Heart left ventricle (tissue), 16 donors: ENCODE measurements at regions not wholly inside any gene's neighbourhood (a gene's known extent, or its start where the extent isn't known, plus 50 kb on each side); places are given as distances from the start of the nearest gene placed in this dataset.

Experiments
- ATAC-seq, 4 donors: fragments of 200-7000 bp; cut with Tn5 transposase; one replicate each; pipeline ENCODE4 v1.9.1; 2020 to 2022; ENCODE audit warnings: moderate library complexity in 4 of 4, mild to moderate bottlenecking in 3 of 4, moderate number of reproducible peaks in 1 of 4
- DNase-seq, 5 donors: peaks; one replicate each; pipeline ENCODE4 v3.0.0-alpha.2; 2020
- H3K27ac ChIP-seq, 12 donors: fragments of 200-600 bp; sonication (generic) in 4 of 12; one replicate each; pipeline versions ENCODE4 v1.5.0 to v1.8.0; 2016 to 2022; ENCODE audit warnings: mild to moderate bottlenecking in 2 of 12
- H3K27me3 ChIP-seq, 9 donors: fragments of 200-600 bp; sonication (generic) in 2 of 9; one replicate each; pipeline versions ENCODE4 v1.5.1 to v1.8.0; 2016 to 2022; ENCODE audit warnings: mild to moderate bottlenecking in 3 of 9
- H3K36me3 ChIP-seq, 9 donors: fragments of 200-600 bp; sonication (generic) in 2 of 9; one replicate each; pipeline versions ENCODE4 v1.5.0 to v1.8.0; 2018 to 2022; ENCODE audit warnings: mild to moderate bottlenecking in 2 of 9
- H3K4me1 ChIP-seq, 12 donors: fragments of 200-600 bp; sonication (generic) in 4 of 12; one replicate each; pipeline versions ENCODE4 v1.5.0 to v1.8.0; 2016 to 2022; ENCODE audit warnings: mild to moderate bottlenecking in 3 of 12
- H3K4me3 ChIP-seq, 12 donors: fragments of 200-600 bp; sonication (generic) in 4 of 12; one replicate each; pipeline versions ENCODE4 v1.5.0 to v1.8.0; 2017 to 2022; ENCODE audit warnings: mild to moderate bottlenecking in 9 of 12, moderate library complexity in 4 of 12
- H3K9me3 ChIP-seq, 12 donors: fragments of 200-600 bp; sonication (generic) in 4 of 12; one replicate each; pipeline versions ENCODE4 v1.5.0 to v1.8.0; 2016 to 2022; ENCODE audit warnings: mild to moderate bottlenecking in 1 of 12
- CTCF ChIP-seq, 12 donors: fragments of 200-600 bp; sonication (generic) in 4 of 12; IDR thresholded peaks; one replicate each; pipeline versions ENCODE4 v1.5.0 to v1.8.0; 2018 to 2022; ENCODE audit warnings: antibody characterized with exemption in 12 of 12, mild to moderate bottlenecking in 5 of 12
- POLR2A ChIP-seq, 2 donors: fragments of 450-650 bp; IDR thresholded peaks; one replicate each; pipeline ENCODE4 v1.6.1; 2017; ENCODE audit warnings: antibody characterized with exemption in 2 of 2, mild to moderate bottlenecking in 2 of 2, moderate library complexity in 2 of 2
- WGBS, 4 donors: extraction: QIAGEN DNeasy Blood & Tissue Kit in 2 of 4; methylation state at CpG; one replicate each; pipeline versions ENCODE4 v1.1.5 to v1.1.7; 2013 to 2018; 5-methylcytosine and 5-hydroxymethylcytosine counted together
- intact Hi-C, 10 donors: fragments of 100-400 bp; cut with DNase I; formaldehyde crosslinking; loops; one replicate each; pipeline versions ENCODE4 v1.11.1 to v1.14.2; 2022
- donor health status: ischemic (EF 13 %, LVEDD 7.1; RV severe dilation, severe dysfunction).
- donor health status: healthy with polysubstance abuse.
- donor health status: DM: no; HTN: yes; CAD: no.
- donor health status: DM: no; HTN: no; CAD: no.
- donor health status: ischemic (EF 25% LVEDD 6.9; RV normal size, moderate dysfunction).
- donor health status: ischemic (EF 25% LVEDD 5.7; RV mildly dilated, moderate dysfunction).
- donor health status: healthy.
- donor health status: DM: yes; HTN: yes; CAD: no.
- donor health status: ischemic (EF 35%, LVEDD 5.7; RV mildly dilated, moderate dysfunction).
- donor health status: nonischemic (EF 11% LVEDD 7.7; RV severe dilation, severe dysfunction).
- donor health status: DM: yes; HTN: yes; CAD: no.
- donor health status: PGD.
- donor health status: ischemic (EF 29% LVEDD 5.4; RV normal size, mild dysfunction).
- donor health status: nonischemic (EF 23%, LVEDD 6.1; RV moderate dilation, normal function).

DNA sequence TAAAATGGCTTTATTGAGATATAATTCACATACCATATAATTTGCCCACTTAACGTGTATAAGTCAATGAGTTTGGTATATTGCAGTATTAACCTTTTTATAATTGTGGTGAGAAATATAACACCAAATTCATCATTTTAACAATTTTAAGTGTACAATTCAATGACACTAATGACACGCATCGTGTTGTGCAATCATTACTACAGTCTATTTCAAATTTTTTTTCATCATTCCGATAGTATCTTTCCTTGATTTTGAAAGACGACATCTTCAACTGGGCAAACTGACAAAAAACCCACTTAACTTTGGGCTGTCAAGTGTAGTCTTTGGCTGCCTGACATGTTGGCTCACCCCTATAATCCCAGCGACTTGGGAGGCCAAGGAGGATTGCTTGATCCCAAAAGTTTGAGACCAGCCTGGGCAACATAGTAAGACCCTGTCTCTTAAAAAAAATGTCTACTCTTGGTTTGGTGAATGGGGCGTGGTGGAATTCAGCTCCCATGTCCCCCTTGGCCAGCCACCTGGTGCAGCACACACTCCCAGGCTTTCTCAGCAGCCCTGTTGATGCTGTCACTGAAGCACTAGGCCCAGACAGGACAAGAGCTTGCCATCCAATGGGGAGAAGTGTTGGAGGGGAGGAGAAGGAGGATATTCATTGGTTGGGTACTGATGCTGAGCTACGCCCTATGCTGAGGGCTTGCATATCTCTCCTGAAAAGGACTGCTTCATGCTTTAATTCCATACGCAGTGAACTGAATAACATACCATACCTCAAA lies 150.5 kb downstream of the CD83 start:
- WGBS, 4 donors: 92 to 96% (median 96%) methylated on average over 9 of the region's 9 CpGs
- H3K4me3 ChIP-seq: no peak overlapping the region
- intact Hi-C loops: no loop called here
- DNase-seq: no peak
- no peak for TF ChIP-seq POLR2A (IDR thresholded peaks at IDR 0.05)
- no peak for TF ChIP-seq CTCF (IDR thresholded peaks at IDR 0.05)
- H3K27ac ChIP-seq: no peak overlapping the region
- no peaks in the 10 kb centered on the region for H3K36me3 ChIP-seq
- no peak for ATAC-seq
- H3K9me3 ChIP-seq: peaks cover 0 to 20% (median 12%) of the 10 kb centered on the region in 12 donors
- peaks cover 0 to 24% (median 0%) of the 10 kb centered on the region in 12 donors for H3K4me1 ChIP-seq
- H3K27me3 ChIP-seq: no peaks in the 10 kb centered on the region

DNA sequence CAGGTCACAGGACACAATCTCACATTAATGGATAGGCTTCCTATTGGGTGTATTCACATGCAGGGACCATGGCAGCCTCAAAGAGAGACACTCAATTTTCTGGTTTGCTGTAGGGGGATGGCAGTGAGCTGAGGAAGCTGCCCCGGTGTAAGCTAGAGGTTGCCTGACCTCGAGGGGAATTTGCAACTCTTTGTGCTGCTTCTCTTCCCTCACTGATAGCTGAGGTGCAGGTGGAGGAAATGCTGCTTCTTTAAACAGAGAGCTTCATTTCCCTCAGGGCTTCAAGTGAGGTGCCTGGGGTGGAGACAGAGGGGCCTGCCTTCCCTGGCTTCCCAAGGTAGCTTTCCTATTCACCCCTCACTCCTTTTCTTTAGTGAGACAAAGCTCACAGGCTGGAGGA lies 151.9 kb downstream of the CD83 start:
- H3K9me3 ChIP-seq: peaks cover 0 to 8% (median 1%) of the 10 kb centered on the region in 12 donors
- H3K36me3 ChIP-seq: no peaks in the 10 kb centered on the region
- no peak overlapping the region for H3K4me3 ChIP-seq
- DNase-seq (no peak), ATAC-seq (no peak)
- TF ChIP-seq CTCF (IDR thresholded peaks at IDR 0.05): no peak
- TF ChIP-seq POLR2A (IDR thresholded peaks at IDR 0.05): no peak
- H3K27me3 ChIP-seq: no peaks in the 10 kb centered on the region
- peaks cover 0 to 29% (median under 1%) of the 10 kb centered on the region in 12 donors for H3K4me1 ChIP-seq
- H3K27ac ChIP-seq: no peak overlapping the region
- intact Hi-C loops: no loop called here
- 50 to 80% (median 70%) methylated on average over 2 of the region's 2 CpGs for WGBS, 4 donors

DNA sequence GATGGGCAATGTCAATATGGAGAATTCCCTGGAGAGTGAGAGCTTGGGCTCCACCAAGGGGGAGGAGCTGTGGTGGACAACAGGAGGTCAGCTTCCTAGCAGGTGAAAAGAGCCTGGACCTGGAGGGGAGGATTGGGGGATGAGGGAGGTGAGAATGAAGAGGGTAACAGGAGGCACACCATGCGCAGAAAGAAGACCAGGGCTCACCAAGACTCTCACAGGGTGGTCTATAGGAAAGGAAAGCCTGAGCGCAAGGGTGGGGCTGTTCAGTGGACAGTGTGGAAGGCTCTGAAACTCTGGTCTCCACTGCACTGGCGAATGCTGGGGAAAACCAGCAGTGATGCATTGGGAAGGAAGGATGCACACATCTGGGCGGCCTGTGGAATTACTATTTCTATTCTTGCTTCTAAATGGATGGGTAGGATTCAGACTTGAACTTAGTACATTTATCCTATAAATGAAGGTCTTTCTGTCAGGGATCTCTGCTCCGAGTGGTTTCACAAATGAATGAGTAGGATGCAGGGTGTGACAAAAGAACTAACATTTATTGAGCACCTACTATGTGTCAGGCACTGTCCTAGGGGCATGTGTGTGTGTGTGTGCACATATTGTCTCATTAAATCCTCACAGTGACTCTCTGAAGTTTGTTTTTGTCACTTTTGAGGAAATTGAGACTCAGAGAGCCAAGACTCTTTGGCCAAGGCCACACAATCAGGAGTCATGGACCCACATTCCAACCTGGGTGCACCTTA lies 152.7 kb downstream of the CD83 start:
- no peak for DNase-seq
- no peak overlapping the region for H3K4me3 ChIP-seq
- no peaks in the 10 kb centered on the region for H3K27me3 ChIP-seq
- no peak overlapping the region for H3K27ac ChIP-seq
- H3K4me1 ChIP-seq: peaks cover 0 to 38% (median 9%) of the 10 kb centered on the region in 12 donors
- intact Hi-C loops: no loop called here
- H3K9me3 ChIP-seq: peaks cover 0 to 4% (median 0%) of the 10 kb centered on the region in 12 donors
- no peak for TF ChIP-seq CTCF (IDR thresholded peaks at IDR 0.05)
- TF ChIP-seq POLR2A (IDR thresholded peaks at IDR 0.05): no peak
- no peaks in the 10 kb centered on the region for H3K36me3 ChIP-seq
- no peak for ATAC-seq
- 93 to 99% (median 97%) methylated on average over 5 of the region's 5 CpGs for WGBS, 4 donors
